GM12864 (cell line): ENCODE measurements at regions not wholly inside any gene's neighbourhood (a gene's known extent, or its start where the extent isn't known, plus 50 kb on each side); places are given as distances from the start of the nearest gene placed in this dataset.
"Not testable (repeated sequence)": the region's sequence is repeated elsewhere in the genome, so short reads cannot be mapped to it uniquely, and the experiment has no call there.

Experiments
- DNase-seq: peaks from one replicate; pipeline ENCODE4 v3.0.0-alpha.2; 2011; ENCODE audit warnings: low read depth
- H3K4me3 ChIP-seq: 2 replicates; pipeline ENCODE4 v1.5.1; 2011; ENCODE audit warnings: mild to moderate bottlenecking, low read depth, low read length, control low read depth
- TF ChIP-seq, protein P1 (sequence below): IDR thresholded peaks from 2 replicates; pipeline ENCODE4 v1.5.1; 2011; ENCODE audit warnings: low read depth, mild to moderate bottlenecking, moderate library complexity, low read length, control low read depth, inconsistent platforms; ENCODE audit errors: missing control alignments

DNA sequence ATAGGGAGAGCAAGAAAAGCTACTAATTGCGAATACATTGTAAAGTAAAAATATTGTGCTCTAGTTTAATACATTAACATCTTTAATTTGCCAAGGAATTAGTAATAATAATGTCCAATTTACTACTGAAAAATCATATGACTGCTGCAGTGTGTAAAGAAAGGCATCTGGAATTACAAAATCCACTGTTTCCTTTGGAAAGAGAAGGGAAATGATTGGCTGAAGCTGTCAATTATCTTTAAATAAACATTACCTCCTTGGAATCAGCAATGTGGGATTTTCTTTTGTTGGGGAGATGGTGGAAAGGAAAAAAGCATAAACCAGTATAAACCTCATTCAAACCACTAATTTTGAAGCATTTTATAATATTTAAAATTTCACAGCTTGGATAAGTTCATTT lies 276.0 kb downstream of the MAP2K6 start:
- TF ChIP-seq, protein P1, sequence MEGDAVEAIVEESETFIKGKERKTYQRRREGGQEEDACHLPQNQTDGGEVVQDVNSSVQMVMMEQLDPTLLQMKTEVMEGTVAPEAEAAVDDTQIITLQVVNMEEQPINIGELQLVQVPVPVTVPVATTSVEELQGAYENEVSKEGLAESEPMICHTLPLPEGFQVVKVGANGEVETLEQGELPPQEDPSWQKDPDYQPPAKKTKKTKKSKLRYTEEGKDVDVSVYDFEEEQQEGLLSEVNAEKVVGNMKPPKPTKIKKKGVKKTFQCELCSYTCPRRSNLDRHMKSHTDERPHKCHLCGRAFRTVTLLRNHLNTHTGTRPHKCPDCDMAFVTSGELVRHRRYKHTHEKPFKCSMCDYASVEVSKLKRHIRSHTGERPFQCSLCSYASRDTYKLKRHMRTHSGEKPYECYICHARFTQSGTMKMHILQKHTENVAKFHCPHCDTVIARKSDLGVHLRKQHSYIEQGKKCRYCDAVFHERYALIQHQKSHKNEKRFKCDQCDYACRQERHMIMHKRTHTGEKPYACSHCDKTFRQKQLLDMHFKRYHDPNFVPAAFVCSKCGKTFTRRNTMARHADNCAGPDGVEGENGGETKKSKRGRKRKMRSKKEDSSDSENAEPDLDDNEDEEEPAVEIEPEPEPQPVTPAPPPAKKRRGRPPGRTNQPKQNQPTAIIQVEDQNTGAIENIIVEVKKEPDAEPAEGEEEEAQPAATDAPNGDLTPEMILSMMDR, result no peak
- no peak for DNase-seq
- no peak overlapping the region for H3K4me3 ChIP-seq

DNA sequence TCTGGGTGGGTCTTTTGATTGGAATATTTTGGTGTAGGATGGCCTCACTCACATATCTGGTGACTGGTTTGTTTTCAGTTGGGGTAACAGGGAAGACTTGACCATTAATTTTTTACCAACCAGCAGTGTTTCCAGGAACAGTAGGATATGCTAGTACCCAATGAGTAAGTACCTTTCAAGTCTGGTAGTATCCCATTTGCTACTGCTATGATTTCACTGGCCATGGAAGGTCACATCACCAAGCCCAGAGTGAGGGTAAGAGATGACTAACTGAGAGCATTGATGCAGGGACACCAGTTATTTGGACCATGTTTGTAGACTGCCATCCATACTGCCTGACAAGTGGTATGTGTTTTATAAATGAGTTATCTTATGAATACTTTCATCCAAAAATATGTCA lies 277.7 kb downstream of the MAP2K6 start:
- no peak for DNase-seq
- TF ChIP-seq, protein P1, result no peak
- H3K4me3 ChIP-seq, result no peak overlapping the region

DNA sequence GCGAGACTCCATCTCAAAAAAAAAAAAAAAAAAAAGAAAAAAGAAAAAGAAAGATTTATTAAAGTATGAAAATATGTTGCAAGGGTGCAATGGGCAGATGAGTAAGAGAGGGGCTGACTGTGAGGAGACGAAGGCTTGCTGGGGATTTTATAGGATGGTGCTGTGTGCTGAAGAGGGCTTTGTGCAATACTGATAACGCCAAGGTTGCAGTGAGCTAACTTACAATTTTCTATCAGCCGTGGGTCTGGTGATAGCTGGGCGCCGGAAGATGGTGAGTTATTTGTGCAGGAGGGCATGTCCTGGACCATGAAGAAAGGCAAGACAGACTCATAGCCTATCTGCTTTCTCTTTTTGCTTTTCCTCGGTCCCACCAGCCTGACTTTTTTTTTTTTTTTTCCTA lies 281.1 kb downstream of the MAP2K6 start:
- H3K4me3 ChIP-seq, result no peak overlapping the region
- DNase-seq, result no peak
- TF ChIP-seq, protein P1, result no peak

DNA sequence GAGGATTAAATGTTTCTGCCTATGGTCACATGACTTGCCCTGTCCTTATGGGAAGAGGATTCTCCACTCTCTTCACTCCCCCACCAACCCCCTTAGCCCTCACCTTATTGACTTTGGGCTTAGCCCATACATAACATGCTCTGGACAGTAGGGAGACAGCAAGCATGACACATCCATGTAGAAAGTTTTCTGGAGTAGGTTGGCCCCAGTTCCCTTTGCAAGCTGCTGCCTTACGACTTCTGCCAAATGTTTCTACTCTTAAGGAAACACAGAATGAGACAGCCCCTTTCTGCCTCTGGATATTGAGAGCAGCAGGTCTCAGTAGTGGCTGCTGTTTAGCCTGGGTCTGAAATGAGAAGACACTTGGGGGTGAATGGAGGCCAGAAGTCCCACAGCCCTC lies 282.2 kb downstream of the MAP2K6 start:
- no peak for DNase-seq
- no peak overlapping the region for H3K4me3 ChIP-seq
- TF ChIP-seq, protein P1, result no peak

DNA sequence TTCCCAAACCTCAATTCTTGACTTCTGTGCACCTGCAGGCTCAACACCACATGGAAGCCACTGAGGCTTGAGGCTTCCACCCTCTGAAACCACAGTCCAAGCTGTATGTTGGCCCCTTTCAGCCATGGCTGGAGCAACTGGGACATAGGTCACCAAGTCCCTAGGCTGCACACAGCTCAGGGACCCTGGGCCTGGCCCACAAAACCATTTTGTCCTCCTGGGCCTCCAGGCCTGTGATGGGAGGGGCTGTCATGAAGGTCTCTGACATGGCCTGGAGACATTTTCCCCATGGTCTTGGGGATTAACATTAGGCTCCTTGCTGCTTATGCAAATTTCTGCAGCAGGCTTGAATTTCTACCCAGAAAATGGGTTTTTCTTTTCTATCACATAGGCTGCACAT lies 283.9 kb downstream of the MAP2K6 start:
- not testable (repeated sequence) for H3K4me3 ChIP-seq, DNase-seq

DNA sequence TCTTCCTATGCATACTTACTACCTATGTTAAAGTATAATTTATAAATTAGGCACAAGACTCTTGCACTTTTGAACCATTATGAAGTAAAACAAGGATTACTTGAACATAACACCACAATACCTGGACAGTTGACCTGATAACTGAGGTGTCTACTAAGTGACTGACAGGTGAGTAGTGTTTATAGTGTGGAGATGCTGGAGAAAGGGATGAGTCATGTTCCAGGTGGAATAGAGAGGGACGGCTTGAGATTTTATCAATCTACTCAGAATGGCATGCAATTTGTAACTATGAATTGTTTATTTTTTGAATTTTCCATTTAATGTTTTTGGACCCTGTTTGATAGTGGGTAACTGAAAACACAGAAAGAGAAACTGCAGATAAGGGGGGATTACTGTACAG lies 287.6 kb downstream of the MAP2K6 start:
- no peak overlapping the region for H3K4me3 ChIP-seq
- TF ChIP-seq, protein P1, result no peak
- no peak for DNase-seq

DNA sequence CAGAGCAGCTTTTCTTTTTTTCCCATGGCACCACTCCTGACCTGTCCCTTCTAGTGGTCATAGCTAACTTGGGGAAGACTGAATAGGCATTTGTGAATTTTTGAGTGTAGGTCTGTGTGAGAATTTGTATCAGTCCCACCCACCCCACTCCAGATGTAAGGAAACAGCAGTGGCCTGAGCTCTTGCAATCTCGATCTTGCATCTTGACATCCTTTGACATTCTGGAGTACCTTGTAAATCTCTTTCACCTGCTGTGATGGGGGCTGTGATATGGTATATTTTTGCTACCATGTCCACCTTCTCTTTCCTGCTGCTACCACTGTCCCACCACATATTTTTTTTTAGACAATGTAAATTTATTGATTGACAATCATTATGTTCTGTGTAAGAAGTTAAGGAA lies 289.3 kb downstream of the MAP2K6 start:
- TF ChIP-seq, protein P1, result no peak
- DNase-seq, result no peak

DNA sequence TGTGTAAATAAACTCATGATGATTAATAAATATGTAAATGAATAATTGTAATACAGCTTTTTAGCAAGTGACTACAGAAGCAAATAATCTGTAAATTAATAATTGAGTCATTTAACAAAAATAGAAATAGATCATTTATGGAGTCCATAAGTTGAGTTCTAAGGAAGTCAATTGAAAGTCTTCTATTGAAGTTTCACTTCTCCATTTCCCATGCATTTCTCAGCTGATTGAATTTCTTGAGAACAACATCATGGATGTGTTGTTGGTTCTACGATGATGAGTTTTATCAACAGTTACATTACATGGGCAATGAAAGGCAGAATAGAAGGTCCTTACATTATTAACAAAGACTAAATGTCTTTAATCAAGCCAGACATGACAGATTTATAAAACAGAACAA lies 290.4 kb downstream of the MAP2K6 start:
- TF ChIP-seq, protein P1, result no peak
- no peak overlapping the region for H3K4me3 ChIP-seq
- no peak for DNase-seq

More for the DNA sequence above, 289.3 kb downstream of the MAP2K6 start:
- no peak overlapping the region for H3K4me3 ChIP-seq
